ENCODE measurements at regions not wholly inside any gene's neighbourhood (a gene's known extent, or its start where the extent isn't known, plus 50 kb on each side); places are given as distances from the start of the nearest gene placed in this dataset.

GRCh38 chr5:2280318-2280717, 397.6 kb upstream of the IRX4 start:
- Mint-ChIP-seq H3K4me3 (no peak overlapping the region), H3K4me1 (no peaks in the 10 kb centered on the region), H3K27ac (no peak overlapping the region), H3K9me3 (peaks cover 0 to 4% (median 0%) of the 10 kb centered on the region in 3 donors), H3K36me3 (no peaks in the 10 kb centered on the region), H3K27me3 (no peaks in the 10 kb centered on the region)

GRCh38 chr5:2278825-2279456, 396.2 kb upstream of the IRX4 start:
- Mint-ChIP-seq H3K4me3 (no peak overlapping the region), H3K9me3 (peaks cover 0 to 2% (median 0%) of the 10 kb centered on the region in 3 donors), H3K27me3 (no peaks in the 10 kb centered on the region), H3K4me1 (no peaks in the 10 kb centered on the region), H3K36me3 (no peaks in the 10 kb centered on the region), H3K27ac (no peak overlapping the region)

- H3K4me3 Mint-ChIP-seq = no peak overlapping the region
- no peaks in the 10 kb centered on the region for H3K36me3 Mint-ChIP-seq
- H3K9me3 Mint-ChIP-seq = peaks cover 0 to 2% (median 0%) of the 10 kb centered on the region in 3 donors
- H3K27ac Mint-ChIP-seq = no peak overlapping the region
- no peaks in the 10 kb centered on the region for H3K27me3 Mint-ChIP-seq
- H3K4me1 Mint-ChIP-seq = no peaks in the 10 kb centered on the region
These were observed 395.2 kb upstream of the IRX4 start for GRCh38 chr5:2277886-2278285.

- no peak overlapping the region for H3K27ac Mint-ChIP-seq
- H3K9me3 Mint-ChIP-seq = peaks cover 0 to 2% (median 0%) of the 10 kb centered on the region in 3 donors
- H3K27me3 Mint-ChIP-seq = no peaks in the 10 kb centered on the region
- no peak overlapping the region for H3K4me3 Mint-ChIP-seq
- H3K4me1 Mint-ChIP-seq = no peaks in the 10 kb centered on the region
- H3K36me3 Mint-ChIP-seq = no peaks in the 10 kb centered on the region
These were observed 393.4 kb upstream of the IRX4 start for GRCh38 chr5:2276101-2276500.

GRCh38 chr5:2272755-2273154, 390.0 kb upstream of the IRX4 start:
- Mint-ChIP-seq H3K27ac (no peak overlapping the region), H3K9me3 (peaks cover 2 to 8% (median 3%) of the 10 kb centered on the region in 3 donors), H3K27me3 (no peaks in the 10 kb centered on the region), H3K4me3 (peak overlapping the region in 1 of 4 donors; percentile 23), H3K36me3 (no peaks in the 10 kb centered on the region), H3K4me1 (no peaks in the 10 kb centered on the region)

- H3K4me1 Mint-ChIP-seq = no peaks in the 10 kb centered on the region
- no peak overlapping the region for H3K27ac Mint-ChIP-seq
- peaks cover 2 to 8% (median 3%) of the 10 kb centered on the region in 3 donors for H3K9me3 Mint-ChIP-seq
- H3K36me3 Mint-ChIP-seq = no peaks in the 10 kb centered on the region
- H3K4me3 Mint-ChIP-seq = no peak overlapping the region
- no peaks in the 10 kb centered on the region for H3K27me3 Mint-ChIP-seq
These were observed 389.3 kb upstream of the IRX4 start for GRCh38 chr5:2272039-2272438.

- H3K9me3 Mint-ChIP-seq = peaks cover 2 to 8% (median 3%) of the 10 kb centered on the region in 3 donors
- H3K27me3 Mint-ChIP-seq = no peaks in the 10 kb centered on the region
- H3K4me1 Mint-ChIP-seq = no peaks in the 10 kb centered on the region
- H3K36me3 Mint-ChIP-seq = no peaks in the 10 kb centered on the region
- no peak overlapping the region for H3K27ac Mint-ChIP-seq
- no peak overlapping the region for H3K4me3 Mint-ChIP-seq
These were observed 388.6 kb upstream of the IRX4 start for GRCh38 chr5:2271316-2271715.

- Mint-ChIP-seq H3K36me3 (no peaks in the 10 kb centered on the region), H3K27me3 (no peaks in the 10 kb centered on the region), H3K9me3 (peaks cover 2 to 8% (median 3%) of the 10 kb centered on the region in 3 donors), H3K4me3 (no peak overlapping the region), H3K4me1 (no peaks in the 10 kb centered on the region), H3K27ac (no peak overlapping the region)
These were observed 387.7 kb upstream of the IRX4 start for GRCh38 chr5:2270467-2270866.

- Mint-ChIP-seq H3K27me3 (no peaks in the 10 kb centered on the region), H3K36me3 (no peaks in the 10 kb centered on the region), H3K4me1 (no peaks in the 10 kb centered on the region), H3K4me3 (no peak overlapping the region), H3K9me3 (peaks cover 2 to 8% (median 3%) of the 10 kb centered on the region in 3 donors), H3K27ac (no peak overlapping the region)
These were observed 386.9 kb upstream of the IRX4 start for GRCh38 chr5:2269656-2270055.

- Mint-ChIP-seq H3K4me3 (no peak overlapping the region), H3K9me3 (peaks cover 2 to 9% (median 3%) of the 10 kb centered on the region in 3 donors), H3K36me3 (no peaks in the 10 kb centered on the region), H3K27ac (no peak overlapping the region), H3K27me3 (no peaks in the 10 kb centered on the region), H3K4me1 (no peaks in the 10 kb centered on the region)
These were observed 385.3 kb upstream of the IRX4 start for GRCh38 chr5:2267991-2268390.

- Mint-ChIP-seq H3K4me1 (no peaks in the 10 kb centered on the region), H3K27ac (no peak overlapping the region), H3K4me3 (no peak overlapping the region), H3K36me3 (no peaks in the 10 kb centered on the region), H3K27me3 (no peaks in the 10 kb centered on the region), H3K9me3 (peaks cover 2 to 9% (median 3%) of the 10 kb centered on the region in 3 donors)
These were observed 384.0 kb upstream of the IRX4 start for GRCh38 chr5:2266641-2267240.

- Mint-ChIP-seq H3K9me3 (peaks cover 2 to 9% (median 3%) of the 10 kb centered on the region in 3 donors), H3K27ac (no peak overlapping the region), H3K4me3 (no peak overlapping the region), H3K27me3 (no peaks in the 10 kb centered on the region), H3K4me1 (no peaks in the 10 kb centered on the region), H3K36me3 (no peaks in the 10 kb centered on the region)
These were observed 382.6 kb upstream of the IRX4 start for GRCh38 chr5:2265341-2265740.

- Mint-ChIP-seq H3K9me3 (peaks cover 0 to 8% (median 2%) of the 10 kb centered on the region in 3 donors), H3K4me1 (no peaks in the 10 kb centered on the region), H3K27ac (no peak overlapping the region), H3K4me3 (no peak overlapping the region), H3K36me3 (no peaks in the 10 kb centered on the region), H3K27me3 (no peaks in the 10 kb centered on the region)
These were observed 381.0 kb upstream of the IRX4 start for GRCh38 chr5:2263763-2264162.

- Mint-ChIP-seq H3K4me3 (no peak overlapping the region), H3K4me1 (no peaks in the 10 kb centered on the region), H3K36me3 (no peaks in the 10 kb centered on the region), H3K9me3 (peaks cover 0 to 5% (median 0%) of the 10 kb centered on the region in 3 donors), H3K27me3 (no peaks in the 10 kb centered on the region), H3K27ac (no peak overlapping the region)
These were observed 379.9 kb upstream of the IRX4 start for GRCh38 chr5:2262620-2263019.

GRCh38 chr5:2261004-2261703, 378.4 kb upstream of the IRX4 start:
- H3K27ac Mint-ChIP-seq = no peak overlapping the region
- H3K4me3 Mint-ChIP-seq = no peak overlapping the region
- H3K4me1 Mint-ChIP-seq = no peaks in the 10 kb centered on the region
- H3K27me3 Mint-ChIP-seq = no peaks in the 10 kb centered on the region
- H3K36me3 Mint-ChIP-seq = no peaks in the 10 kb centered on the region
- H3K9me3 Mint-ChIP-seq = peaks cover 0 to 5% (median 0%) of the 10 kb centered on the region in 3 donors

Measured in IgD-negative memory B cell (primary cell).